AG09309 (cell line): ENCODE measurements at regions not wholly inside any gene's neighbourhood (a gene's known extent, or its start where the extent isn't known, plus 50 kb on each side); places are given as distances from the start of the nearest gene placed in this dataset.

Experiments used
- DNase-seq: peaks from one replicate; pipeline ENCODE4 v3.0.0-alpha.2; 2010; ENCODE audit warnings: low read depth
- H3K4me3 ChIP-seq: 2 replicates; pipeline ENCODE4 v1.5.1; 2011; ENCODE audit warnings: mild to moderate bottlenecking, low read depth, low read length, moderate library complexity; ENCODE audit not compliant: control insufficient read depth
- TF ChIP-seq, protein P1 (sequence below): IDR thresholded peaks from 2 replicates; pipeline ENCODE4 v1.5.1; 2011; ENCODE audit warnings: mild to moderate bottlenecking, low read depth, low read length, inconsistent platforms; ENCODE audit not compliant: insufficient read depth, control insufficient read depth; ENCODE audit errors: missing control alignments

DNA sequence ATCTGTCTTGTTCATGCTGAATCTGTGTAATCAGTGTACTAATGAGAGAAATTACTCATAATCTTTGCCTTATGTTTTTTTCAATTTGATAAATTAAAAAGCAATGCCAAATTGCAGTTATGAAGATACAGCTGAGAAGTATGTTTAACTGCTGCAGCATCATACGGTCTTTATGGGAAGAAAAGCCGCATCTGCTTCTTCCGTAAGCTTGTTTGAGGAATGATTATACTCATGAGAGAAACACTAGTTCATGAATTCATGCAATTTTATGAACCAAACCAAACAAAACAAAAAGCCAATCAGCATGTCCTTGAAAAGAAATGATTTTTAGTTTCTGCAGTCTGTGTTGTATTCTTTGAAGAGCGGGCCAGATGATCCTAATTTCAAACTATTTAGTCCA is 275.9 kb upstream of the ARHGEF26 start:
- TF ChIP-seq, protein P1, sequence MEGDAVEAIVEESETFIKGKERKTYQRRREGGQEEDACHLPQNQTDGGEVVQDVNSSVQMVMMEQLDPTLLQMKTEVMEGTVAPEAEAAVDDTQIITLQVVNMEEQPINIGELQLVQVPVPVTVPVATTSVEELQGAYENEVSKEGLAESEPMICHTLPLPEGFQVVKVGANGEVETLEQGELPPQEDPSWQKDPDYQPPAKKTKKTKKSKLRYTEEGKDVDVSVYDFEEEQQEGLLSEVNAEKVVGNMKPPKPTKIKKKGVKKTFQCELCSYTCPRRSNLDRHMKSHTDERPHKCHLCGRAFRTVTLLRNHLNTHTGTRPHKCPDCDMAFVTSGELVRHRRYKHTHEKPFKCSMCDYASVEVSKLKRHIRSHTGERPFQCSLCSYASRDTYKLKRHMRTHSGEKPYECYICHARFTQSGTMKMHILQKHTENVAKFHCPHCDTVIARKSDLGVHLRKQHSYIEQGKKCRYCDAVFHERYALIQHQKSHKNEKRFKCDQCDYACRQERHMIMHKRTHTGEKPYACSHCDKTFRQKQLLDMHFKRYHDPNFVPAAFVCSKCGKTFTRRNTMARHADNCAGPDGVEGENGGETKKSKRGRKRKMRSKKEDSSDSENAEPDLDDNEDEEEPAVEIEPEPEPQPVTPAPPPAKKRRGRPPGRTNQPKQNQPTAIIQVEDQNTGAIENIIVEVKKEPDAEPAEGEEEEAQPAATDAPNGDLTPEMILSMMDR, result no peak
- H3K4me3 ChIP-seq, result no peak overlapping the region
- DNase-seq, result no peak

DNA sequence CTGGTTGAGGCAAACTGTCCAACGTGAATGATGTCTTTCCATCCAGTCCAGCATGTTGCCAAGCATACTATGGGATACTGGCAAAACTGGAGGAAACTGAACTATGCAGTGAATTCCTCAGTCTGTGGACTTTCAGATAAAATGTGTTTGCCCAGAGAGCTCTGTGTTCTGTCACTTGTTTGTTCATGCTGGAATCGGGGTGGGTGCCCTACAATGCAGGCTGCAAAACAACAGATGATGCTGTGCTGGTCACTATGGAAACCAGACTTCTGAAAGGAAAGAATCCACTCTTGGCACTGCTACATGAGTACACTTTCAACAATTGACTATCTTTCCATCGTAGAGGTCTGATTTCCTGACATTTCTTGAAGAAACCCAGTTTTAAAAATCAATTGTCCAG is 272.5 kb upstream of the ARHGEF26 start:
- no peak for DNase-seq
- TF ChIP-seq, protein P1, result no peak
- H3K4me3 ChIP-seq, result no peak overlapping the region

DNA sequence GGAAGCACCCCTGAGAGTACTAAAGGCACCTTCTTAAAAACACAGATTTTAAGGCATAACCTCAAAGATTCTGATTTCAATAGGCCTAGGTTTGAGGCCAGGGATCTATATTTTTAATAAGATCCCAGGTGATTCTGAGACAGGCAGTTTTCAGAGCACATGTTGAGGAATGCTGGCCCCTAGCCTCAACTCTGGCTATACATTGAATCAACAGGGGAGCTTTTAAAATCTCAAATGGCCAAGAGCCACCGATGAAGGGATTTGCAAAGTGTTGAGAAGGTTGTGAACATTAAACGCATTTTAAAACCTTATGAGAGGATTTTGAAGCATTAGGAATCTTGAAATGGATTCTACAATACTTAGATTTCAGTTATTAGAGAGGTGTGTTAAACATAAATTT is 268.8 kb upstream of the ARHGEF26 start:
- TF ChIP-seq, protein P1, result no peak
- no peak overlapping the region for H3K4me3 ChIP-seq

DNA sequence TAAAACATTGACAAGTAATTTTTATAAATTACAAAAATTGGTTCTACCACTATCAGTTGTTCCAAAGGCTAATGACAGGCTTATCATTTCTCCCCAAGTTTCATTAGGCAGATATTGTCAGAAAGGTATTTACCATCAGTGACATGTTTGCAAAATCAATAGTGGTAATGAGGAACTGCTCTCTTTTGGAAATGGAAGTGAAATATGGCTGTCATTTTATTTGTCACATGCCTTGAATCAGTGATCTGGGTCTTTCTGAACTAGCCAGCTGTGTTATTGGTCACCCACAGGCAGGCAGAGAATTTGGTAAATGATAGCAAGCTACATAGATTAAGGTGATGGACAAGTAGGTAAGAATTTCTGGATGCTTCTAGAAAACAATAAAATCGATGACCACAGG is 268.0 kb upstream of the ARHGEF26 start:
- H3K4me3 ChIP-seq, result no peak overlapping the region
- TF ChIP-seq, protein P1, result no peak
- DNase-seq, result no peak

More for the DNA sequence above, 268.8 kb upstream of the ARHGEF26 start:
- no peak for DNase-seq

DNA sequence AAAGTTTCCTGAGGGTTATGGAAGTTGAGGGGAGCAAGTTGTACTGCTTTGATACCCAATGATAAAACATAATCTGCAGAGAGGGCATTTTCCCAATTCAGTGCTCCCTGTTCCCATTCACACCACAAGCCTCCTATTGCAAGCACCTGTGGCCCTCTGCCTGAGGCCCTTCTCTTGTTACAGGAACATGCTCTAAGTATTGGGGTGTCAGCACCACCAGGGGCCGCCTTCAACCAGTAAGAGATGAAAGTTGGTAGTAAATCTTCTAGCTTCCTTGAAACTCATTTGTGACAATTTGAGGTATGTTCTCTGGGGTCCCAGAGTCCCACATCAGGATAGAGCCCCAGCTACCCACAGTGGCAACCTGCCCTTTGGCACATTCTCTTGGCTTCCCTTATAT is 265.4 kb upstream of the ARHGEF26 start:
- TF ChIP-seq, protein P1, result no peak
- no peak overlapping the region for H3K4me3 ChIP-seq
- DNase-seq, result no peak

DNA sequence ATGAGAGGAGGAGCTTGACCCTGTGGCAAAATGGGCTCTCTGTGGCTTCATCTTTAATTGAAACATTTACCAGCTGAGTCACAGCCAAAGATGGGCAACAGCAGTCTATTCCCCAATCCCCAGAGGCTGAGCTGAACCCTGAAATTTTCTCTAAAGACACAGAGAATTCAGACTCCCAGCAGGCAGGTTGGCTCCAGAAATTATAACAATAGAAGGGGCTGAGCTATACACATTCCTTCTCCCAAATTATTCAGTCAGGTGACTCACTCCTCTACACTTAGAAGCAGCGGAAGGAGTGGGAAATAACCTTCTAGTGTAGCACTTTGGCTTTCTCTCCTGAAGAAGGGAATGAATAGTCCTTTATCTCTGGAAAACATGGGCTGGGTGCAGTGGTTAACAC is 264.3 kb upstream of the ARHGEF26 start:
- DNase-seq, result no peak
- TF ChIP-seq, protein P1, result no peak
- no peak overlapping the region for H3K4me3 ChIP-seq

DNA sequence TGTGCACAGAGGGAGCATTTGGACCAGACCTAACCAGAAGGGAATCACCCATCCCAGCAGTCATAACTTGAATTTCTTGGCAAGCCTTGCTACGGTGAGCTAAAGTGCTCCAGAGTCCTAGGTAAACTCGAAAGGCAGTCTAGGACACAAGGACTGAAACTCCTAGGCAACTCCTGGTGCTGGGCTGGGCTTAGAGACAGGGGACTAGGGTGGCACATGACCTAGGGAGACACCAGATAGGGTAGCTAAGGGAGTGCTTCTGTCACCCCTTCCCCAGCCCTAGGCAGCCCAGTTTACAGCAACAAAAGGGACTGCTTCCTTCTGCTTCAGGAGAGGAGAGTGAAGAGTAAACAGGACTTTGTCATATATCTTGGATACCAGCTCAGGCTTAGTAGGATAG is 256.4 kb upstream of the ARHGEF26 start:
- TF ChIP-seq, protein P1, result no peak
- no peak for DNase-seq
- no peak overlapping the region for H3K4me3 ChIP-seq
